Cardiac muscle cell (in vitro differentiated cells and primary cell): ENCODE measurements at regions not wholly inside any gene's neighbourhood (a gene's known extent, or its start where the extent isn't known, plus 50 kb on each side); places are given as distances from the start of the nearest gene placed in this dataset.

Experiments
- DNase-seq, 2 donors: peaks; one replicate each; pipeline versions ENCODE4 v3.0.0 to v3.0.0-alpha.2; 2010 to 2017; ENCODE audit warnings: low read depth in 1 of 2, low spot score in 1 of 2
- H3K27ac ChIP-seq: fragments of 200-600 bp; sonication (generic); 2 replicates; pipeline ENCODE4 v1.5.1; 2016
- H3K27me3 ChIP-seq: fragments of 200-600 bp; sonication (generic); 2 replicates; pipeline ENCODE4 v1.6.0; 2016; ENCODE audit warnings: control low read depth
- H3K36me3 ChIP-seq: fragments of 200-600 bp; sonication (generic); 2 replicates; pipeline ENCODE4 v1.5.1; 2016; ENCODE audit warnings: control low read depth
- H3K4me1 ChIP-seq: fragments of 200-600 bp; sonication (generic); 2 replicates; pipeline ENCODE4 v1.8.1; 2017; ENCODE audit warnings: low read depth, mild to moderate bottlenecking, mixed run types
- H3K4me3 ChIP-seq: fragments of 200-600 bp; sonication (generic); 2 replicates; pipeline ENCODE4 v1.5.1; 2016; ENCODE audit warnings: mild to moderate bottlenecking
- H3K9me3 ChIP-seq: fragments of 200-600 bp; sonication (generic); 2 replicates; pipeline ENCODE4 v1.5.1; 2017; ENCODE audit warnings: low read depth, mild to moderate bottlenecking, control low read depth
- CTCF ChIP-seq: IDR thresholded peaks from 2 replicates; pipeline ENCODE4 v1.5.1; 2012; ENCODE audit warnings: low read depth, mild to moderate bottlenecking, low read length

GRCh38 chr2:129732630-129733026 is 246.8 kb upstream of the RAB6C start:
- DNase-seq = no peak
- H3K27ac ChIP-seq = no peak overlapping the region
- H3K27me3 ChIP-seq = no peaks in the 10 kb centered on the region
- H3K4me1 ChIP-seq = no peaks in the 10 kb centered on the region
- no peak for TF ChIP-seq CTCF
- no peak overlapping the region for H3K4me3 ChIP-seq
- H3K36me3 ChIP-seq = no peaks in the 10 kb centered on the region
- H3K9me3 ChIP-seq = no peaks in the 10 kb centered on the region

GRCh38 chr2:129733041-129733440 is 246.4 kb upstream of the RAB6C start:
- Histone ChIP-seq H3K27me3 (no peaks in the 10 kb centered on the region), H3K4me3 (no peak overlapping the region), H3K36me3 (no peaks in the 10 kb centered on the region), H3K27ac (no peak overlapping the region), H3K9me3 (no peaks in the 10 kb centered on the region), H3K4me1 (no peaks in the 10 kb centered on the region)
- TF ChIP-seq CTCF = no peak
- no peak for DNase-seq

- no peak for DNase-seq
- Histone ChIP-seq H3K27ac (no peak overlapping the region), H3K4me3 (no peak overlapping the region), H3K9me3 (no peaks in the 10 kb centered on the region), H3K4me1 (no peaks in the 10 kb centered on the region), H3K36me3 (no peaks in the 10 kb centered on the region), H3K27me3 (no peaks in the 10 kb centered on the region)
- TF ChIP-seq CTCF = no peak
Observed at GRCh38 chr2:129733579-129733978, 245.9 kb upstream of the RAB6C start.

- Histone ChIP-seq H3K9me3 (no peaks in the 10 kb centered on the region), H3K27ac (no peak overlapping the region), H3K4me3 (no peak overlapping the region), H3K36me3 (no peaks in the 10 kb centered on the region), H3K4me1 (no peaks in the 10 kb centered on the region), H3K27me3 (no peaks in the 10 kb centered on the region)
- TF ChIP-seq CTCF = no peak
- DNase-seq = no peak
Observed at GRCh38 chr2:129734343-129735034, 245.0 kb upstream of the RAB6C start.

GRCh38 chr2:129735576-129735975 is 243.9 kb upstream of the RAB6C start:
- no peak for DNase-seq
- no peak overlapping the region for H3K4me3 ChIP-seq
- H3K4me1 ChIP-seq = no peaks in the 10 kb centered on the region
- H3K9me3 ChIP-seq = no peaks in the 10 kb centered on the region
- no peaks in the 10 kb centered on the region for H3K27me3 ChIP-seq
- no peak overlapping the region for H3K27ac ChIP-seq
- TF ChIP-seq CTCF = no peak
- no peaks in the 10 kb centered on the region for H3K36me3 ChIP-seq
